Adrenal gland (tissue), 9 donors: ENCODE measurements at regions not wholly inside any gene's neighbourhood (a gene's known extent, or its start where the extent isn't known, plus 50 kb on each side); places are given as distances from the start of the nearest gene placed in this dataset.

Experiments used
- DNase-seq, 7 donors: peaks; one replicate each; pipeline ENCODE4 v3.0.0-alpha.2; 2019 to 2020
- H3K27ac ChIP-seq, 5 donors: fragments of 200-600 bp; sonication (generic) in 4 of 5; 1 replicate in 3 of 5; 2 replicates in 2 of 5; pipeline versions ENCODE4 v1.5.1 to v1.8.0; 2016 to 2020; ENCODE audit warnings: mild to moderate bottlenecking in 1 of 5
- H3K27me3 ChIP-seq: fragments of 200-600 bp; 2 replicates; pipeline ENCODE4 v1.8.0; 2021
- H3K36me3 ChIP-seq, 2 donors: fragments of 200-600 bp; replicated peaks in 1 of 2; 1 replicate in 1 of 2; 2 replicates in 1 of 2; pipeline versions ENCODE4 v1.5.1 to v1.8.0; 2018 to 2022
- H3K4me1 ChIP-seq, 2 donors: fragments of 200-600 bp; replicated peaks in 1 of 2; 1 replicate in 1 of 2; 2 replicates in 1 of 2; pipeline versions ENCODE4 v1.5.1 to v1.8.0; 2018 to 2021
- H3K4me3 ChIP-seq, 4 donors: fragments of 200-600 bp; sonication (generic) in 3 of 4; one replicate each; pipeline ENCODE4 v1.5.1; 2016 to 2018
- H3K9me3 ChIP-seq, 3 donors: fragments of 200-600 bp; sonication (generic) in 1 of 3; replicated peaks in 1 of 3; 1 replicate in 2 of 3; 2 replicates in 1 of 3; pipeline versions ENCODE4 v1.5.1 to v1.8.0; 2016 to 2021
- POLR2A ChIP-seq, 2 donors: fragments of 450-650 bp; IDR thresholded peaks; one replicate each; pipeline ENCODE4 v1.6.1; 2017; ENCODE audit warnings: antibody characterized with exemption in 2 of 2, mild to moderate bottlenecking in 2 of 2, moderate library complexity in 1 of 2
- WGBS, 4 donors: extraction: QIAGEN DNeasy Blood & Tissue Kit in 2 of 4; methylation state at CpG; one replicate each; pipeline versions ENCODE4 v1.1.5 to v1.1.7; 2013 to 2017; 5-methylcytosine and 5-hydroxymethylcytosine counted together
- intact Hi-C, 2 donors: fragments of 100-400 bp; cut with DNase I; formaldehyde crosslinking; loops; one replicate each; pipeline versions ENCODE4 v1.14.1 to v1.15.0; 2022 to 2023
- TF ChIP-seq, protein P1 (sequence below), 6 experiments: fragments of 450-650 bp in 4 of 6; fragments of 200-600 bp in 2 of 6; sonication (generic) in 1 of 6; IDR thresholded peaks; 1 replicate in 5 of 6; 2 replicates in 1 of 6; pipeline versions ENCODE4 v1.5.1 to v1.8.0; 2016 to 2021; ENCODE audit warnings: antibody characterized with exemption in 6 of 6, mild to moderate bottlenecking in 2 of 6, moderate library complexity in 1 of 6
- donor health status: healthy with polysubstance abuse.
- donor health status: Bipolar disorder and iron deficiency.
- donor health status: DM: yes; HTN: yes; CAD: no.
- donor health status: DM: no; HTN: no; CAD: no.
- donor health status: DM: no; HTN: no; CAD: no.

DNA sequence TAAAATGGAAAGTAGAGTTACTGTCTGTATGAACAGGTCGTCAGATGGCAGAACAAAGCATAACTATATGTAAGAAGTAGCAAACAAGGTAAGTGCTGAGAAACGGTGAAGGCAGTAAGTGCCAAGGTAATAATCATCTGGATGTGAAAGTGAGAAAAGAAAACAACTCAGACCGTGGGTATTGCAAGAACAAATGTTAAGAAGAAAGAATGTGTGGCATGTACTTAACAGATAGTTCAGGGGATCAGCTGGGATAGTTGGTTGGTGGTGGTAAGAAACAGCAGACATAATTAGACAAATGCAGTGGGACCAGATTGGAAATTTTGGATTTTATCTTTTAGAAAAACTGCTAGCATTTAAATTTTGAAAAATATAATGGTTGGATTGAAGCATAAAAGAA is 375.8 kb upstream of the NXPH2 start:
- H3K27ac ChIP-seq: no peak overlapping the region
- intact Hi-C loops: no loop called here
- no peak overlapping the region for H3K4me3 ChIP-seq
- 20 to 23% (median 21%) methylated on average over 3 of the region's 3 CpGs for WGBS, 4 donors
- no peak for DNase-seq
- TF ChIP-seq POLR2A (IDR thresholded peaks at IDR 0.05): no peak
- TF ChIP-seq, protein P1, sequence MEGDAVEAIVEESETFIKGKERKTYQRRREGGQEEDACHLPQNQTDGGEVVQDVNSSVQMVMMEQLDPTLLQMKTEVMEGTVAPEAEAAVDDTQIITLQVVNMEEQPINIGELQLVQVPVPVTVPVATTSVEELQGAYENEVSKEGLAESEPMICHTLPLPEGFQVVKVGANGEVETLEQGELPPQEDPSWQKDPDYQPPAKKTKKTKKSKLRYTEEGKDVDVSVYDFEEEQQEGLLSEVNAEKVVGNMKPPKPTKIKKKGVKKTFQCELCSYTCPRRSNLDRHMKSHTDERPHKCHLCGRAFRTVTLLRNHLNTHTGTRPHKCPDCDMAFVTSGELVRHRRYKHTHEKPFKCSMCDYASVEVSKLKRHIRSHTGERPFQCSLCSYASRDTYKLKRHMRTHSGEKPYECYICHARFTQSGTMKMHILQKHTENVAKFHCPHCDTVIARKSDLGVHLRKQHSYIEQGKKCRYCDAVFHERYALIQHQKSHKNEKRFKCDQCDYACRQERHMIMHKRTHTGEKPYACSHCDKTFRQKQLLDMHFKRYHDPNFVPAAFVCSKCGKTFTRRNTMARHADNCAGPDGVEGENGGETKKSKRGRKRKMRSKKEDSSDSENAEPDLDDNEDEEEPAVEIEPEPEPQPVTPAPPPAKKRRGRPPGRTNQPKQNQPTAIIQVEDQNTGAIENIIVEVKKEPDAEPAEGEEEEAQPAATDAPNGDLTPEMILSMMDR (IDR thresholded peaks at IDR 0.05): no peak
- H3K36me3 ChIP-seq: no peaks in the 10 kb centered on the region
- peaks cover 0 to 5% (median 0%) of the 10 kb centered on the region in 3 donors for H3K9me3 ChIP-seq
- no peaks in the 10 kb centered on the region for H3K4me1 ChIP-seq
- no peaks in the 10 kb centered on the region for H3K27me3 ChIP-seq

DNA sequence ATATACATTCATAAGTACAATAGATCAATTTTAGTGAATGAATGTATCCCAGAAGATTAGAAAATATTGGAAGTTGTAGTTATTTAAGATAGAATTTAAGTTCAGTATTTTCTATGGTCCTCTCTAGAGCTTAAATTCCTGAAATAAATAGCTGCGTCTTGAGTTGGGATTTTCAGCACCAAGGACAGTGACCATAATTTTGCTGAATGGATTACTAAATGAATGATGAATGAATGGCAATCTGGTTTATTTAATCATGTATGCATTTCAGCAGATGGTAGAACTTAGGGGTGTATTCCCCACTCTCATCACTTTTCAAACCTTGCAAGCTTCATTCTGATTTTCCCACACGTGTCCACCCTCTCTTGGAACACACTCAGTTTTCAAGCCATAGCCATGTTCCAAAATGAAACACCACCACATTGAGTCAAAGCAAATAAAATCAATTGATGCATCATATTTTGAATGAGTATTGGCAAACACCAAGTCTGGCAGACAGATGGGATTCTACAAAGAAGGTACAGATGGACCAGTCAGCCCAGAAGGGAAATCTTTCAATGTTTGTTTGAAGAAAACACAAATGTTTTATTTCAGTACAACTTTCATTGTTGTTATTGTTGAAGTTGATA is 362.2 kb upstream of the NXPH2 start:
- intact Hi-C loops: no loop called here
- H3K4me3 ChIP-seq: no peak overlapping the region
- no peak overlapping the region for H3K27ac ChIP-seq
- H3K9me3 ChIP-seq: peaks cover 0 to 1% (median 0%) of the 10 kb centered on the region in 3 donors
- WGBS, 4 donors: 28 to 43% (median 39%) methylated on average over 2 of the region's 2 CpGs
- no peaks in the 10 kb centered on the region for H3K4me1 ChIP-seq
- no peak for DNase-seq
- no peaks in the 10 kb centered on the region for H3K36me3 ChIP-seq
- H3K27me3 ChIP-seq: no peaks in the 10 kb centered on the region
- TF ChIP-seq, protein P1 (IDR thresholded peaks at IDR 0.05): no peak
- no peak for TF ChIP-seq POLR2A (IDR thresholded peaks at IDR 0.05)

DNA sequence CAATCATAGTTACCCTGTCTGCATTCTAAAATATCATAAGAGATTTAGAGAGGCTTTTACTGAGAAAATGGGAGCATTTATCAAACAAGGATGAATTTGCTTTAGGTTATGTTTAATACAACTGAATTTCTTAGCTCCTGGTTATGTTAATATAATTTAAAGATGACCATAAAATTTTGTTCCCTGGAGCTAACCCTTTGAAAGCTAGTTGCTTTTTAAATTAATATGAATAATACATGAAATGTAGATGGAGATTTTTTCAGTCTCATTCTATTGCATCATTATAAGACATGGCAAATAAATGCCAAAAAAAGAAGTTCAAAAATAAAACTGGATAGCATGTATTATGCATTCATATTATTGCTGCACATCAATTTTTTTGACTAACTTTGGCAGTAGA is 344.1 kb upstream of the NXPH2 start:
- H3K36me3 ChIP-seq: no peaks in the 10 kb centered on the region
- no peaks in the 10 kb centered on the region for H3K9me3 ChIP-seq
- H3K4me3 ChIP-seq: no peak overlapping the region
- no peak for DNase-seq
- H3K27ac ChIP-seq: no peak overlapping the region
- H3K4me1 ChIP-seq: no peaks in the 10 kb centered on the region
- TF ChIP-seq POLR2A (IDR thresholded peaks at IDR 0.05): no peak
- TF ChIP-seq, protein P1 (IDR thresholded peaks at IDR 0.05): no peak
- intact Hi-C loops: no loop called here
- H3K27me3 ChIP-seq: no peaks in the 10 kb centered on the region

DNA sequence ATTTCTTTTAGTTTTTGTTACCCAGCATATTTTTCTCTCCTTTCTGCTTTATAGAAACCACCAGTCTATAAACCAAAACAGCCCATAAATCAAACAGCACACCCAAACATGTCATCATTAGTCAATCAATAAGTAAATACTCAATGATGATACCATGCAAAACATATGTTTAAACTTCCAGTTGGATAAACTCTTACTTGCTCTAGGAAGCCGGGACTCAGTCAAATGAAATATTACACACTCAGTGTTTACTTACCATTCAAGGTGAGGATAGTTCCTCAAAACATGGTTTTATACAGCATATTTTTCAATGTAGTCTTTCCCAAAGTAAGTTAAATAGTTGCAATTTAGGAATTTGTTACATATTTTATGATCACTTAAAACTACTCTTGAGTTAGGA is 343.6 kb upstream of the NXPH2 start:
- 74 to 85% (median 81%) methylated on average over 1 of the region's 1 CpG for WGBS, 4 donors
- TF ChIP-seq, protein P1 (IDR thresholded peaks at IDR 0.05): no peak
- no peak for TF ChIP-seq POLR2A (IDR thresholded peaks at IDR 0.05)
- no peak for DNase-seq
- Histone ChIP-seq H3K36me3 (no peaks in the 10 kb centered on the region), H3K4me3 (no peak overlapping the region), H3K27me3 (no peaks in the 10 kb centered on the region), H3K27ac (no peak overlapping the region), H3K4me1 (no peaks in the 10 kb centered on the region), H3K9me3 (no peaks in the 10 kb centered on the region)
- intact Hi-C loops: no loop called here
